Endothelial cell of umbilical vein (primary cell): ENCODE measurements at regions not wholly inside any gene's neighbourhood (a gene's known extent, or its start where the extent isn't known, plus 50 kb on each side); places are given as distances from the start of the nearest gene placed in this dataset.

Source experiments
- BruUV-seq: library from RNA; stranded (reverse); fragments of 400-500 nt; replicated peaks from 2 replicates; lab custom pipeline; 2021; lab: Mats Ljungman, UMichigan
- CTCF ChIA-PET: fragments of 300-600, 350-600 bp; sonication (Branson Sonifier 250); formaldehyde crosslinking; loops from one replicate; lab custom pipeline; 2021; ENCODE audit warnings: antibody characterized with exemption, inconsistent platforms; lab: Charles Lee
- POLR2A ChIA-PET: fragments of 300-600, 350-600 bp; sonication (Branson Sonifier 250); formaldehyde crosslinking; loops from one replicate; lab custom pipeline; 2021; ENCODE audit warnings: antibody characterized with exemption, inconsistent platforms; lab: Charles Lee
- DNase-seq: peaks from one replicate; pipeline ENCODE4 v3.0.0-alpha.2; 2011; ENCODE audit warnings: low read depth, low spot score
- FAIRE-seq: peaks from 2 replicates; lab custom pipeline; 2011; peaks lifted over from hg19 to GRCh38; lab: Jason Lieb, UNC
- H2AFZ ChIP-seq: 2 replicates; pipeline ENCODE4 v1.6.0; 2012; ENCODE audit warnings: low read depth, low read length, control low read depth, inconsistent platforms
- H3K27ac ChIP-seq: 2 replicates; pipeline ENCODE4 v1.5.1; 2011; ENCODE audit warnings: low read depth, mild to moderate bottlenecking, control low read depth, low read length, moderate library complexity; ENCODE audit not compliant: insufficient read depth
- H3K27me3 ChIP-seq, 2 experiments: 2 replicates each; pipeline versions ENCODE4 v1.6.0 to v1.6.1; 2011; ENCODE audit warnings: low read length in 2 of 2, mixed read lengths in 1 of 2; ENCODE audit not compliant: control insufficient read depth in 2 of 2, insufficient read depth in 2 of 2
- H3K36me3 ChIP-seq, 2 experiments: 2 replicates in 1 of 2; 3 replicates in 1 of 2; pipeline ENCODE4 v1.5.1; 2011; ENCODE audit warnings: low read length in 2 of 2, mild to moderate bottlenecking in 1 of 2, moderate library complexity in 1 of 2; ENCODE audit not compliant: control insufficient read depth in 2 of 2, insufficient read depth in 2 of 2; ENCODE audit errors: extremely low read depth in 1 of 2
- H3K4me1 ChIP-seq: 3 replicates; pipeline ENCODE4 v1.5.1; 2011; ENCODE audit warnings: mild to moderate bottlenecking, low read length; ENCODE audit not compliant: control insufficient read depth, insufficient read depth; ENCODE audit errors: extremely low read depth
- H3K4me2 ChIP-seq: 2 replicates; pipeline ENCODE4 v1.6.1; 2011; ENCODE audit warnings: low read length, control low read depth, mixed read lengths; ENCODE audit not compliant: insufficient read depth
- H3K4me3 ChIP-seq, 3 experiments: fragments of 200-600 bp in 1 of 3; sonication (generic), shearing (Covaris generic) in 1 of 3; replicated peaks in 1 of 3; 2 replicates each; pipeline ENCODE4 v1.5.1; 2011 to 2016; ENCODE audit warnings: control low read depth in 3 of 3, low read length in 3 of 3, mild to moderate bottlenecking in 2 of 3, inconsistent platforms in 1 of 3, low read depth in 1 of 3, moderate library complexity in 1 of 3; ENCODE audit not compliant: insufficient read depth in 1 of 3
- H3K79me2 ChIP-seq: 2 replicates; pipeline ENCODE4 v1.6.0; 2012; ENCODE audit warnings: low read length, inconsistent platforms; ENCODE audit not compliant: control insufficient read depth, insufficient read depth
- H3K9ac ChIP-seq: replicated peaks from 2 replicates; pipeline ENCODE3; 2011; ENCODE audit warnings: low read length, control low read depth; ENCODE audit not compliant: insufficient read depth; ENCODE audit errors: extremely low read depth
- H3K9me1 ChIP-seq: replicated peaks from 3 replicates; pipeline ENCODE4 v1.6.0; 2011; ENCODE audit warnings: mild to moderate bottlenecking, low read length; ENCODE audit not compliant: control insufficient read depth, insufficient read depth; ENCODE audit errors: extremely low read depth
- H3K9me3 ChIP-seq: replicated peaks from 2 replicates; pipeline ENCODE4 v1.5.1; 2012; ENCODE audit warnings: low read length, inconsistent platforms; ENCODE audit not compliant: control insufficient read depth, insufficient read depth
- H4K20me1 ChIP-seq: replicated peaks from 2 replicates; pipeline ENCODE3; 2011; ENCODE audit warnings: mild to moderate bottlenecking, low read length; ENCODE audit not compliant: control insufficient read depth, insufficient read depth; ENCODE audit errors: extremely low read depth
- CTCF ChIP-seq, 2 donors: IDR thresholded peaks; 1 replicate in 1 of 2; 2 replicates in 1 of 2; pipeline ENCODE4 v1.5.1; 2011; ENCODE audit warnings: low read length in 2 of 2, mild to moderate bottlenecking in 2 of 2, moderate library complexity in 2 of 2, control low read depth in 1 of 2, inconsistent platforms in 1 of 2, low read depth in 1 of 2; ENCODE audit not compliant: insufficient read depth in 1 of 2; ENCODE audit errors: extremely low read depth in 1 of 2
- EZH2 ChIP-seq: IDR thresholded peaks from 2 replicates; pipeline ENCODE4 v1.6.1; 2012; ENCODE audit warnings: borderline replicate concordance, low read depth, mild to moderate bottlenecking, moderate library complexity, low read length, inconsistent platforms; ENCODE audit not compliant: severe bottlenecking
- FOS ChIP-seq: IDR thresholded peaks from 2 replicates; pipeline ENCODE4 v1.6.1; 2011; ENCODE audit warnings: mild to moderate bottlenecking, low read length, moderate library complexity, borderline replicate concordance; ENCODE audit not compliant: insufficient read depth
- GATA2 ChIP-seq: IDR thresholded peaks from 2 replicates; pipeline ENCODE4 v1.7.0; 2011; ENCODE audit warnings: low read depth, mild to moderate bottlenecking, moderate library complexity, mixed read lengths, low read length; ENCODE audit not compliant: insufficient read length, insufficient read depth
- JUN ChIP-seq: IDR thresholded peaks from 2 replicates; pipeline ENCODE4 v1.6.1; 2011; ENCODE audit warnings: borderline replicate concordance, low read depth; ENCODE audit not compliant: insufficient read length, insufficient read depth
- MAX ChIP-seq: IDR thresholded peaks from 2 replicates; pipeline ENCODE4 v1.6.1; 2011; ENCODE audit not compliant: insufficient read depth, insufficient read length
- MYC ChIP-seq: IDR thresholded peaks from one replicate; pipeline ENCODE4 v1.6.1; 2011; ENCODE audit warnings: mild to moderate bottlenecking, low read depth, low read length
- POLR2A ChIP-seq: IDR thresholded peaks from 2 replicates; pipeline ENCODE4 v1.6.1; 2012; ENCODE audit warnings: low read depth, mild to moderate bottlenecking, control low read depth, low read length
- POLR2AphosphoS5 ChIP-seq: IDR thresholded peaks from 2 replicates; pipeline ENCODE4 v1.6.1; 2012; ENCODE audit warnings: low read depth, mild to moderate bottlenecking, control low read depth, low read length, moderate library complexity; ENCODE audit not compliant: insufficient read depth
- dilution Hi-C: fragments of 300-500 bp; cut with MboI; formaldehyde crosslinking; loops from one replicate; pipeline ENCODE4 v1.15.0; 2019; ENCODE audit warnings: low sequenced_read_pairs; ENCODE audit not compliant: extremely low pct_ligation_motif_present
- intact Hi-C: fragments of 100-400 bp; cut with micrococcal nuclease; formaldehyde crosslinking; loops from one replicate; pipeline ENCODE4 v1.10.0; 2022

GRCh38 chr20:24095303-24095702 lies 106.7 kb upstream of the GGTLC1 start:
- ChIA-PET POLR2A (no interaction called here), CTCF (interaction anchor here (2.3 kb wide), 1 partner anchor 65 kb away, joined by 5 read pairs; no protein-coding TSS in a partner anchor)
- Histone ChIP-seq H4K20me1 (no peaks in the 10 kb centered on the region), H3K79me2 (no peaks in the 10 kb centered on the region), H3K9me1 (no peaks in the 10 kb centered on the region), H3K4me1 (peaks cover 4% of the 10 kb centered on the region), H3K9ac (no peak overlapping the region), H3K9me3 (no peaks in the 10 kb centered on the region), H3K4me3 (no peak overlapping the region), H3K27ac (no peak overlapping the region), H3K36me3 (no peaks in the 10 kb centered on the region), H3K27me3 (peaks cover 2% of the 10 kb centered on the region in 2 experiments), H2AFZ (no peak overlapping the region), H3K4me2 (no peak overlapping the region)
- intact Hi-C loops = no loop called here
- dilution Hi-C loops = no loop called here
- BruUV-seq = no TSS peak
- TF ChIP-seq GATA2 = no peak
- no peak for TF ChIP-seq JUN
- no peak for TF ChIP-seq POLR2A
- TF ChIP-seq CTCF (IDR thresholded peaks at IDR 0.05; ENCODE audit: extremely low read depth in 1 of 2, insufficient read depth in 1 of 2, low read depth in 1 of 2, low read length in 2 of 2) = no peak
- TF ChIP-seq MAX = no peak
- TF ChIP-seq MYC = no peak
- no peak for TF ChIP-seq POLR2AphosphoS5
- no peak for TF ChIP-seq FOS
- no peak for TF ChIP-seq EZH2
- DNase-seq (no peak), FAIRE-seq (no peak)
